Keratinocyte (primary cell): ENCODE measurements at regions not wholly inside any gene's neighbourhood (a gene's known extent, or its start where the extent isn't known, plus 50 kb on each side); places are given as distances from the start of the nearest gene placed in this dataset.

Experiments used
- DNase-seq: peaks from one replicate; pipeline ENCODE4 v3.0.0-alpha.2; 2011; ENCODE audit warnings: low read depth, missing footprints, low spot score
- FAIRE-seq: peaks from 2 replicates; lab custom pipeline; 2011; peaks lifted over from hg19 to GRCh38; lab: Jason Lieb, UNC
- H2AFZ ChIP-seq: 2 replicates; pipeline ENCODE4 v1.6.0; 2012; ENCODE audit warnings: low read length, control low read depth, inconsistent platforms; ENCODE audit not compliant: control insufficient read depth
- H3K27ac ChIP-seq: 2 replicates; pipeline ENCODE4 v1.5.1; 2011; ENCODE audit warnings: low read length; ENCODE audit not compliant: control insufficient read depth, insufficient read depth
- H3K27me3 ChIP-seq: 3 replicates; pipeline ENCODE4 v1.6.0; 2011; ENCODE audit warnings: low read length; ENCODE audit not compliant: control insufficient read depth, insufficient read depth; ENCODE audit errors: extremely low read depth
- H3K36me3 ChIP-seq, 2 experiments: 2 replicates in 1 of 2; 3 replicates in 1 of 2; pipeline ENCODE4 v1.5.1; 2011; ENCODE audit warnings: low read length in 2 of 2, mild to moderate bottlenecking in 1 of 2; ENCODE audit not compliant: control insufficient read depth in 2 of 2, insufficient read depth in 2 of 2; ENCODE audit errors: extremely low read depth in 1 of 2
- H3K4me1 ChIP-seq: 3 replicates; pipeline ENCODE4 v1.5.1; 2011; ENCODE audit warnings: low read length; ENCODE audit not compliant: control insufficient read depth, insufficient read depth; ENCODE audit errors: extremely low read depth
- H3K4me2 ChIP-seq: 3 replicates; pipeline ENCODE4 v1.6.0; 2011; ENCODE audit warnings: low read depth, low read length; ENCODE audit not compliant: control insufficient read depth, insufficient read depth; ENCODE audit errors: extremely low read depth
- H3K4me3 ChIP-seq, 3 experiments: fragments of 200-600 bp in 1 of 3; sonication (generic) in 1 of 3; 2 replicates in 2 of 3; 3 replicates in 1 of 3; pipeline ENCODE4 v1.5.1; 2011 to 2016; ENCODE audit warnings: low read length in 3 of 3, mild to moderate bottlenecking in 3 of 3, control low read depth in 2 of 3, inconsistent platforms in 1 of 3, low read depth in 1 of 3, mixed read lengths in 1 of 3, mixed run types in 1 of 3, moderate library complexity in 1 of 3; ENCODE audit not compliant: control insufficient read depth in 2 of 3, insufficient read depth in 2 of 3; ENCODE audit errors: extremely low read depth in 1 of 3
- H3K79me2 ChIP-seq: 2 replicates; pipeline ENCODE4 v1.6.0; 2012; ENCODE audit warnings: low read length; ENCODE audit not compliant: control insufficient read depth, insufficient read depth
- H3K9ac ChIP-seq: 3 replicates; pipeline ENCODE4 v1.6.0; 2011; ENCODE audit warnings: low read length; ENCODE audit not compliant: control insufficient read depth, insufficient read depth; ENCODE audit errors: extremely low read depth
- H3K9me1 ChIP-seq: 3 replicates; pipeline ENCODE4 v1.6.0; 2011; ENCODE audit warnings: low read length; ENCODE audit not compliant: control insufficient read depth, insufficient read depth; ENCODE audit errors: extremely low read depth
- H3K9me3 ChIP-seq: 2 replicates; pipeline ENCODE4 v1.5.1; 2012; ENCODE audit warnings: low read depth, low read length; ENCODE audit not compliant: control insufficient read depth
- H4K20me1 ChIP-seq: 3 replicates; pipeline ENCODE4 v1.6.0; 2011; ENCODE audit warnings: low read length; ENCODE audit not compliant: control insufficient read depth, insufficient read depth; ENCODE audit errors: extremely low read depth
- CTCF ChIP-seq, 3 experiments: IDR thresholded peaks in 1 of 3; conservative IDR thresholded peaks in 1 of 3; optimal IDR thresholded peaks in 1 of 3; 2 replicates in 2 of 3; 3 replicates in 1 of 3; pipeline versions ENCODE3 to v1.5.1; 2011; ENCODE audit warnings: low read length in 3 of 3, mild to moderate bottlenecking in 3 of 3, moderate library complexity in 2 of 3, control low read depth in 1 of 3, inconsistent platforms in 1 of 3; ENCODE audit not compliant: insufficient read depth in 2 of 3; ENCODE audit errors: extremely low read depth in 1 of 3
- EZH2 ChIP-seq: IDR thresholded peaks from one replicate; pipeline ENCODE4 v1.6.1; 2012; ENCODE audit warnings: inconsistent platforms, mild to moderate bottlenecking, low read length, moderate library complexity
- dilution Hi-C: fragments of 300-500 bp; cut with MboI; formaldehyde crosslinking; loops from one replicate; pipeline ENCODE4 v1.7.0; 2020; ENCODE audit warnings: low sequenced_read_pairs; ENCODE audit not compliant: extremely low pct_ligation_motif_present

- H2AFZ ChIP-seq = no peak overlapping the region
- no peaks in the 10 kb centered on the region for H4K20me1 ChIP-seq
- no peaks in the 10 kb centered on the region for H3K79me2 ChIP-seq
- H3K9ac ChIP-seq = no peak overlapping the region
- no peaks in the 10 kb centered on the region for H3K4me1 ChIP-seq
- DNase-seq (no peak), FAIRE-seq (no peak)
- no peaks in the 10 kb centered on the region for H3K27me3 ChIP-seq
- dilution Hi-C loops = no loop called here
- H3K4me3 ChIP-seq = no peak overlapping the region
- H3K9me3 ChIP-seq = no peaks in the 10 kb centered on the region
- H3K9me1 ChIP-seq = no peaks in the 10 kb centered on the region
- H3K4me2 ChIP-seq = no peak overlapping the region
- H3K27ac ChIP-seq = no peak overlapping the region
- TF ChIP-seq CTCF (optimal IDR thresholded peaks at IDR 0.05 in 1 of 3, IDR thresholded peaks at IDR 0.05 in 1 of 3, conservative IDR thresholded peaks at IDR 0.05 in 1 of 3; ENCODE audit: extremely low read depth in 1 of 3, insufficient read depth in 2 of 3, low read length in 3 of 3) (no peak), EZH2 (no peak)
- H3K36me3 ChIP-seq = no peaks in the 10 kb centered on the region
Measured at GRCh38 chr20:24059174-24059573, 70.6 kb upstream of the GGTLC1 start.

GRCh38 chr20:24056491-24056890 lies 67.9 kb upstream of the GGTLC1 start:
- DNase-seq (no peak), FAIRE-seq (no peak)
- dilution Hi-C loops = no loop called here
- Histone ChIP-seq H3K27ac (no peak overlapping the region), H3K9ac (no peak overlapping the region), H3K4me1 (no peaks in the 10 kb centered on the region), H3K9me1 (no peaks in the 10 kb centered on the region), H3K36me3 (no peaks in the 10 kb centered on the region), H3K4me3 (no peak overlapping the region), H3K9me3 (no peaks in the 10 kb centered on the region), H2AFZ (no peak overlapping the region), H3K79me2 (no peaks in the 10 kb centered on the region), H4K20me1 (no peaks in the 10 kb centered on the region), H3K27me3 (no peaks in the 10 kb centered on the region), H3K4me2 (no peak overlapping the region)
- TF ChIP-seq EZH2 (no peak), CTCF (optimal IDR thresholded peaks at IDR 0.05 in 1 of 3, IDR thresholded peaks at IDR 0.05 in 1 of 3, conservative IDR thresholded peaks at IDR 0.05 in 1 of 3; ENCODE audit: extremely low read depth in 1 of 3, insufficient read depth in 2 of 3, low read length in 3 of 3) (no peak)
